Adrenal gland (tissue), 5 donors: ENCODE measurements at regions not wholly inside any gene's neighbourhood (a gene's known extent, or its start where the extent isn't known, plus 50 kb on each side); places are given as distances from the start of the nearest gene placed in this dataset.

Source experiments
- CTCF ChIP-seq, 6 experiments: fragments of 450-650 bp in 4 of 6; fragments of 200-600 bp in 2 of 6; sonication (generic) in 1 of 6; IDR thresholded peaks; 1 replicate in 5 of 6; 2 replicates in 1 of 6; pipeline versions ENCODE4 v1.5.1 to v1.8.0; 2016 to 2021; ENCODE audit warnings: antibody characterized with exemption in 6 of 6, mild to moderate bottlenecking in 2 of 6, moderate library complexity in 1 of 6
- POLR2A ChIP-seq, 2 donors: fragments of 450-650 bp; IDR thresholded peaks; one replicate each; pipeline ENCODE4 v1.6.1; 2017; ENCODE audit warnings: antibody characterized with exemption in 2 of 2, mild to moderate bottlenecking in 2 of 2, moderate library complexity in 1 of 2
- donor health status: DM: no; HTN: no; CAD: no.

GRCh38 chr4:123980736-123981300 is 584.2 kb downstream of the SPRY1 start:
- no peak for TF ChIP-seq CTCF (IDR thresholded peaks at IDR 0.05)
- no peak for TF ChIP-seq POLR2A (IDR thresholded peaks at IDR 0.05)
